OCI-LY3 (cell line): ENCODE measurements at regions not wholly inside any gene's neighbourhood (a gene's known extent, or its start where the extent isn't known, plus 50 kb on each side); places are given as distances from the start of the nearest gene placed in this dataset.

Experiments used
- H2AFZ ChIP-seq: fragments of 200-600, 300-600 bp; shearing (Covaris generic); 2 replicates; pipeline ENCODE4 v1.6.0; 2014; ENCODE audit warnings: antibody characterized with exemption, low read depth, low read length
- H3K27ac ChIP-seq: fragments of 200-600, 300-600 bp; sonication (generic); 2 replicates; pipeline ENCODE4 v1.5.1; 2014; ENCODE audit warnings: mild to moderate bottlenecking, low read length, moderate library complexity, mixed read lengths
- H3K27me3 ChIP-seq: fragments of 200-600, 300-600 bp; sonication (generic); 2 replicates; pipeline ENCODE4 v1.6.1; 2014; ENCODE audit warnings: low read depth, low read length, mixed read lengths
- H3K36me3 ChIP-seq: fragments of 200-600, 300-600 bp; sonication (generic); replicated peaks from 2 replicates; pipeline ENCODE3; 2014; ENCODE audit warnings: low read depth, low read length, mixed read lengths
- H3K4me1 ChIP-seq: fragments of 300-600, 200-600 bp; sonication (generic); 2 replicates; pipeline ENCODE4 v1.6.1; 2014; ENCODE audit warnings: low read length, mixed read lengths
- H3K4me2 ChIP-seq: fragments of 200-600, 300-600 bp; sonication (generic); 2 replicates; pipeline ENCODE4 v1.6.1; 2014; ENCODE audit warnings: low read length, mixed read lengths
- H3K4me3 ChIP-seq: fragments of 300-600, 200-600 bp; sonication (generic); 2 replicates; pipeline ENCODE4 v1.5.1; 2014; ENCODE audit warnings: antibody characterized with exemption, mild to moderate bottlenecking, low read length, moderate library complexity
- H3K79me2 ChIP-seq: fragments of 300-600, 200-600 bp; shearing (Covaris generic); 2 replicates; pipeline ENCODE4 v1.6.1; 2014; ENCODE audit warnings: mild to moderate bottlenecking, low read length, mixed read lengths
- H3K9ac ChIP-seq: fragments of 300-600, 200-600 bp; shearing (Covaris generic); 2 replicates; pipeline ENCODE4 v1.6.0; 2014; ENCODE audit warnings: mild to moderate bottlenecking, low read length, moderate library complexity
- H3K9me3 ChIP-seq: fragments of 200-600, 300-600 bp; shearing (Covaris generic); 2 replicates; pipeline ENCODE4 v1.6.1; 2014; ENCODE audit warnings: low read length, mixed read lengths; ENCODE audit not compliant: insufficient read depth
- H4K20me1 ChIP-seq: fragments of 200-600, 300-600 bp; sonication (generic); 2 replicates; pipeline ENCODE4 v1.6.1; 2016; ENCODE audit warnings: low read length, mixed read lengths; ENCODE audit not compliant: insufficient read depth
- CTCF ChIP-seq: fragments of 200-600, 300-600 bp; sonication (generic); IDR thresholded peaks from 2 replicates; pipeline ENCODE4 v1.5.1; 2014; ENCODE audit warnings: antibody characterized with exemption, low read length, low read depth
- EZH2phosphoT487 ChIP-seq: fragments of 200-600 bp; shearing (Covaris generic); IDR thresholded peaks from 2 replicates; pipeline ENCODE4 v1.6.1; 2018; ENCODE audit warnings: antibody characterized with exemption, mixed run types, low read depth

- Histone ChIP-seq H3K27me3 (no peaks in the 10 kb centered on the region), H3K4me1 (no peaks in the 10 kb centered on the region), H3K4me2 (no peak overlapping the region), H3K4me3 (no peak overlapping the region), H3K9ac (no peak overlapping the region), H2AFZ (no peak overlapping the region), H3K79me2 (no peaks in the 10 kb centered on the region), H3K36me3 (no peaks in the 10 kb centered on the region), H3K9me3 (no peaks in the 10 kb centered on the region), H4K20me1 (no peaks in the 10 kb centered on the region), H3K27ac (no peak overlapping the region)
- TF ChIP-seq CTCF, result no peak
- no peak for TF ChIP-seq EZH2phosphoT487
These were observed 383.5 kb upstream of the VWC2 start for GRCh38 chr7:49389871-49390479.

GRCh38 chr7:49396229-49396628 is 377.2 kb upstream of the VWC2 start:
- H4K20me1 ChIP-seq, result no peaks in the 10 kb centered on the region

GRCh38 chr7:49397750-49398149 is 375.7 kb upstream of the VWC2 start:
- Histone ChIP-seq H4K20me1 (no peaks in the 10 kb centered on the region), H3K4me3 (no peak overlapping the region), H3K79me2 (no peaks in the 10 kb centered on the region), H3K9ac (no peak overlapping the region), H3K36me3 (no peaks in the 10 kb centered on the region), H3K4me2 (peak overlapping the region; percentile 31), H3K4me1 (peaks cover 7% of the 10 kb centered on the region), H3K9me3 (no peaks in the 10 kb centered on the region), H2AFZ (peak overlapping the region; percentile 24; the same call in 1 of the 2 replicates), H3K27ac (no peak overlapping the region), H3K27me3 (no peaks in the 10 kb centered on the region)
- TF ChIP-seq CTCF, result no peak
- TF ChIP-seq EZH2phosphoT487, result no peak

More at GRCh38 chr7:49396229-49396628, 377.2 kb upstream of the VWC2 start:
- H2AFZ ChIP-seq, result no peak overlapping the region
- no peaks in the 10 kb centered on the region for H3K27me3 ChIP-seq
- H3K9me3 ChIP-seq, result no peaks in the 10 kb centered on the region
- H3K79me2 ChIP-seq, result no peaks in the 10 kb centered on the region
- no peak overlapping the region for H3K4me3 ChIP-seq
- no peaks in the 10 kb centered on the region for H3K36me3 ChIP-seq
- H3K9ac ChIP-seq, result no peak overlapping the region
- H3K27ac ChIP-seq, result no peak overlapping the region
- peaks cover 7% of the 10 kb centered on the region for H3K4me1 ChIP-seq
- no peak overlapping the region for H3K4me2 ChIP-seq
- TF ChIP-seq EZH2phosphoT487 (no peak), CTCF (no peak)

GRCh38 chr7:49398236-49398635 is 375.2 kb upstream of the VWC2 start:
- Histone ChIP-seq H3K36me3 (no peaks in the 10 kb centered on the region), H3K27ac (no peak overlapping the region), H3K9me3 (no peaks in the 10 kb centered on the region), H3K4me2 (peak overlapping the region; percentile 31), H3K27me3 (no peaks in the 10 kb centered on the region), H3K4me1 (peaks cover 7% of the 10 kb centered on the region), H3K9ac (no peak overlapping the region), H3K79me2 (no peaks in the 10 kb centered on the region), H4K20me1 (no peaks in the 10 kb centered on the region), H2AFZ (no peak overlapping the region; the same call in 1 of the 2 replicates), H3K4me3 (no peak overlapping the region)
- no peak for TF ChIP-seq CTCF
- no peak for TF ChIP-seq EZH2phosphoT487
